LNCAP (cell line): ENCODE measurements at regions not wholly inside any gene's neighbourhood (a gene's known extent, or its start where the extent isn't known, plus 50 kb on each side); places are given as distances from the start of the nearest gene placed in this dataset.

Experiments
- CTCF ChIP-seq: fragments of 450-650 bp; IDR thresholded peaks from 2 replicates; pipeline ENCODE4 v1.5.1; 2017; ENCODE audit warnings: mild to moderate bottlenecking

GRCh38 chr13:76775088-76775740 is 111.0 kb downstream of the KCTD12 start:
- TF ChIP-seq CTCF = no peak

- no peak for TF ChIP-seq CTCF
These were observed 112.6 kb downstream of the KCTD12 start for GRCh38 chr13:76773448-76774094.

GRCh38 chr13:76772241-76772640 is 114.0 kb downstream of the KCTD12 start:
- no peak for TF ChIP-seq CTCF

GRCh38 chr13:76769271-76769791 is 116.9 kb downstream of the KCTD12 start:
- no peak for TF ChIP-seq CTCF

GRCh38 chr13:76768384-76768783 is 117.8 kb downstream of the KCTD12 start:
- no peak for TF ChIP-seq CTCF

GRCh38 chr13:76764916-76765315 is 121.3 kb downstream of the KCTD12 start:
- no peak for TF ChIP-seq CTCF

- no peak for TF ChIP-seq CTCF
These were observed 121.8 kb downstream of the KCTD12 start for GRCh38 chr13:76764429-76764828.
